Activated CD8-positive, alpha-beta T cell treated with anti-CD3 and anti-CD28 coated beads, Interleukin-2, amount 10 ng/mL, durations not matched to agents 7 days and 5 days (primary cell): ENCODE measurements at regions not wholly inside any gene's neighbourhood (a gene's known extent, or its start where the extent isn't known, plus 50 kb on each side); places are given as distances from the start of the nearest gene placed in this dataset.

Experiments used
- ATAC-seq: fragments of 150-1000 bp; cut with Tn5 transposase; one replicate; pipeline ENCODE4 v1.10.0; 2021; ENCODE audit warnings: moderate library complexity
- CTCF ChIA-PET: fragments of 350-600 bp; sonication (Branson Sonifier 250); formaldehyde crosslinking; loops from one replicate; lab custom pipeline; 2021; ENCODE audit warnings: antibody characterized with exemption; lab: Charles Lee
- POLR2A ChIA-PET: fragments of 350-600 bp; sonication (Branson Sonifier 250); formaldehyde crosslinking; loops from one replicate; lab custom pipeline; 2021; ENCODE audit warnings: antibody characterized with exemption; lab: Charles Lee
- DNase-seq: peaks from one replicate; pipeline ENCODE4 v3.0.0-alpha.2; 2020
- H3K27ac Mint-ChIP-seq: one replicate; pipeline ENCODE4 v1.8.0; 2021; ENCODE audit warnings: mild to moderate bottlenecking, mixed read lengths
- H3K27me3 Mint-ChIP-seq: one replicate; pipeline ENCODE4 v1.8.0; 2021; ENCODE audit warnings: low read depth, mixed read lengths
- H3K36me3 Mint-ChIP-seq: one replicate; pipeline ENCODE4 v1.8.0; 2021; ENCODE audit warnings: low read depth, mixed read lengths
- H3K4me1 Mint-ChIP-seq: one replicate; pipeline ENCODE4 v1.8.0; 2021; ENCODE audit warnings: low read depth, mixed read lengths
- H3K4me3 Mint-ChIP-seq: one replicate; pipeline ENCODE4 v1.8.0; 2021; ENCODE audit warnings: mild to moderate bottlenecking, mixed read lengths
- H3K9me3 Mint-ChIP-seq: one replicate; pipeline ENCODE4 v1.8.0; 2022; ENCODE audit warnings: mixed read lengths; ENCODE audit not compliant: insufficient read depth

GRCh38 chr3:152738656-152739055 lies 96.3 kb upstream of the P2RY1 start:
- peaks cover 19% of the 10 kb centered on the region for H3K4me1 Mint-ChIP-seq
- H3K9me3 Mint-ChIP-seq = no peaks in the 10 kb centered on the region
- H3K27me3 Mint-ChIP-seq = peaks cover 26% of the 10 kb centered on the region
- DNase-seq (no peak), ATAC-seq (no peak)
- H3K36me3 Mint-ChIP-seq = no peaks in the 10 kb centered on the region
- no peak overlapping the region for H3K27ac Mint-ChIP-seq
- ChIA-PET POLR2A (no interaction called here), CTCF (no interaction called here)
- no peak overlapping the region for H3K4me3 Mint-ChIP-seq

DNA sequence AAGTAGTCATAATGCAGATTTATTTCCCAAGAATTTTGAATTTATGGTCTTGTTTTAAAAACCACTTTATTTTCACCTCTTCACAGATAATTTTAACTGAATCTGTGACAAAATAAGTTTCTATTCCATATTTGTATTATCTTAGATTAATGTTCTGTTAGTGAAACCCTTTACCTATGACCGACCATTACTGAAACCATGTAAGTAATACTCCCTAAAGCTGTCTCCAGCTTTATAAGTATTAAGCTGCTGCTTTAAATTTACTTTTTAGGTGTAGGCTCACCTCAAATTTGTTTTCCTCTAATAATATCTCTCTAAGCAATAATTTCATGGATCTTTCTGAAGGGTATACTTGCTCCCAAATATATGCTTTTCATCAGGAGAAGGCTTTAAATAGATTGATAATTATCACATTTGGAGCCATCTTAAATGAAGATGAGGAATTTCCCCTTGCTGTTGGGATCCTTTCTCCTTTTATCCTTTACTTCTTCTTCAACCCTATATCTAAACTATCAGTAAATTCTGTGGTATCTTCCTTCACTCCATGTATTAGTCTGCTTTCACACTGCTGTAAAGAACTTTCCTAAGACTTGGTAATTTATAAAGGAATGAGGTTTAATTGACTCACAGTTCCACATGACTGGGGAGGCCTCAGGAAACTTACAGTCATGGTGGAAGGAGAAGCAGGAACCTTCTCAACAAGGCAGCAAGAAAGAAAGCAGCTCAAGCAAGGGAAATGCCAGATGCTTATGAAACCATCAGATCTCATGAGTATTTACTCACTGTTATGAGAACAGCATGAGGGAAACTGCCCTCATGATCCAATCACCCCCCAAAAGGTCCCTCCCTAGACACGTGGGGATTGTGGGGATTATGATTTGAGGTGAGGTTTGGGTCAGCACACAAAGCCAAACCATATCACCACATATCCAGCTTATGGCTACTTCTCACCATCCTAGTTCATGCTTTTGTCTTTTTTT lies 92.3 kb upstream of the P2RY1 start:
- peaks cover 9% of the 10 kb centered on the region for H3K4me1 Mint-ChIP-seq
- CTCF ChIA-PET = interaction anchor here (1.4 kb wide), 1 partner anchor 43 kb away, joined by 3 read pairs; no protein-coding TSS in a partner anchor

GRCh38 chr3:152745646-152746045 lies 89.3 kb upstream of the P2RY1 start:
- Mint-ChIP-seq H3K27me3 (peaks cover 6% of the 10 kb centered on the region), H3K27ac (no peak overlapping the region), H3K36me3 (no peaks in the 10 kb centered on the region), H3K9me3 (no peaks in the 10 kb centered on the region), H3K4me3 (no peak overlapping the region), H3K4me1 (no peaks in the 10 kb centered on the region)
- ChIA-PET CTCF (no interaction called here), POLR2A (no interaction called here)
- DNase-seq = no peak
- ATAC-seq = no peak

More for the DNA sequence above, 92.3 kb upstream of the P2RY1 start:
- H3K27ac Mint-ChIP-seq = no peak overlapping the region
- H3K36me3 Mint-ChIP-seq = no peaks in the 10 kb centered on the region
- H3K27me3 Mint-ChIP-seq = peaks cover 13% of the 10 kb centered on the region
- DNase-seq (no peak), ATAC-seq (no peak)
- H3K4me3 Mint-ChIP-seq = no peak overlapping the region
- POLR2A ChIA-PET = no interaction called here
- H3K9me3 Mint-ChIP-seq = no peaks in the 10 kb centered on the region

- no peak for DNase-seq
- CTCF ChIA-PET = no interaction called here
- POLR2A ChIA-PET = no interaction called here
- Mint-ChIP-seq H3K27me3 (peaks cover 6% of the 10 kb centered on the region), H3K9me3 (no peaks in the 10 kb centered on the region), H3K4me1 (no peaks in the 10 kb centered on the region), H3K36me3 (no peaks in the 10 kb centered on the region), H3K4me3 (no peak overlapping the region), H3K27ac (no peak overlapping the region)
- no peak for ATAC-seq
These were observed 80.6 kb upstream of the P2RY1 start for GRCh38 chr3:152754303-152754702.

DNA sequence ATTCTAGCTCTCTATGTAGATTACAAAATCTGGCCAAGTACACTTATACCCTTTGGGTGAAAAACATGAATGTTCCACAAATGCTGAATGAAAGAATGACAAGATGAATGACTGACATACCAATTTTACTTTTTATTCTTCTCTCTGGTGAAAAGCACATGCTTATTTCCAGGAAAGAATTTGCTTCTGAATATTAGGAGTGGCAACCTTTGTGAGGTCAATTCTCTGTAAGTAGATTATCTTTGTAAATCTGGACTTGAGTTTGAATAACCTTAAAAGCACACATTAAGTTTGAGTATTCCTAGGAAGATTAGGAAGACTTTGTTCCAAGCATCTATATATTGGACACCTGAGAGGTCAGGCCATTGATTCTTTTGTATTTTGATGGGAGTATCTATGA lies 78.1 kb upstream of the P2RY1 start:
- ChIA-PET CTCF (no interaction called here), POLR2A (no interaction called here)
- H3K4me1 Mint-ChIP-seq = no peaks in the 10 kb centered on the region
- DNase-seq = no peak
- no peak overlapping the region for H3K27ac Mint-ChIP-seq
- no peaks in the 10 kb centered on the region for H3K9me3 Mint-ChIP-seq
- no peak overlapping the region for H3K4me3 Mint-ChIP-seq
- H3K27me3 Mint-ChIP-seq = peaks cover 6% of the 10 kb centered on the region
- no peak for ATAC-seq
- no peaks in the 10 kb centered on the region for H3K36me3 Mint-ChIP-seq

DNA sequence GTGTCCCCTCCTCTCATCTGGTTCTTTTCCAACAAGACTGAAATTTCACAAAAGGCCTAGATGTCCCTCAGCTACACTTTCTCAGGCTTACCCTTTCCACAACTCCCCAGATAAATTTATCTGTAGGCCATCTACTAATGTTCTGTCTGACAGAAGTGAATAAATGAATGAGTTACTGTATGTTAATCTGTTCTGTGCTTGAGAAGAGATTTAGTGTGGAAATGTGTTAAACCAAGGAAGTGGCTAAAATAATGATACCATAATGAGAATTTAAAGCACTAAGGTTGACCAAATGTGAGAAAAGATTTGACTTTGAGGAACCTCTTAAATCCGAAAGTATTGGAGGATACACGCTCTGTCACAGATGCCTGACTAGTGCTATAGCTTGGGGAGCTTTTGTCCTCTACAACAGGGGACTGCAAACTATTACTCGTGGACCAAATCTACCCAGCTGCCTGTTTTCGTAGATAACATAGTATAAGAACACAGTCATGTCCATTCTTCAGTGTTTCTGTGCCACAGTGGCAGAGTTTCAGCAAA lies 74.8 kb upstream of the P2RY1 start:
- DNase-seq (no peak), ATAC-seq (no peak)
- Mint-ChIP-seq H3K9me3 (peaks cover 3% of the 10 kb centered on the region), H3K27me3 (no peaks in the 10 kb centered on the region), H3K36me3 (no peaks in the 10 kb centered on the region), H3K4me3 (no peak overlapping the region), H3K4me1 (no peaks in the 10 kb centered on the region), H3K27ac (no peak overlapping the region)
- ChIA-PET CTCF (no interaction called here), POLR2A (no interaction called here)

DNA sequence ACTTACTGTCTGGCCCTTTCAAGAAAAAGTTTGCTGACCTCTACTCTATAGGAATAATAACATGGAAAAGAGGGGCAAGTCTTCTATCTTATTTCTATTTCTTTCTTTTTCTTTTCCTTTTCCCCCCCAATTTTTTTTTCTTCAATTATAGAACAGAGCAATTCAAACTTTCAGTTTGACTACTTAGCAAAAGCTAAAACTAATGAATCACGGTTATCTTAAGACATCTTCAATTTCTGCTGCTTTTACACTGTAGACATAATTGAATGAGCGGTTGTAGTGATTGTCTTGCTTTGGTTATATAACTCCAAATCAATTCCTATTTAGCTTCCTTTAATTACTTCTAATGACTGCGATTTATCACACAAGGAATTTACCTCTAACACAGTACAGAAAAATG lies 74.3 kb upstream of the P2RY1 start:
- ATAC-seq (no peak), DNase-seq (no peak)
- Mint-ChIP-seq H3K27me3 (no peaks in the 10 kb centered on the region), H3K4me3 (no peak overlapping the region), H3K4me1 (no peaks in the 10 kb centered on the region), H3K36me3 (no peaks in the 10 kb centered on the region), H3K9me3 (peaks cover 6% of the 10 kb centered on the region), H3K27ac (no peak overlapping the region)
- POLR2A ChIA-PET = no interaction called here
- CTCF ChIA-PET = no interaction called here

GRCh38 chr3:152768478-152768877 lies 66.5 kb upstream of the P2RY1 start:
- CTCF ChIA-PET = no interaction called here

DNA sequence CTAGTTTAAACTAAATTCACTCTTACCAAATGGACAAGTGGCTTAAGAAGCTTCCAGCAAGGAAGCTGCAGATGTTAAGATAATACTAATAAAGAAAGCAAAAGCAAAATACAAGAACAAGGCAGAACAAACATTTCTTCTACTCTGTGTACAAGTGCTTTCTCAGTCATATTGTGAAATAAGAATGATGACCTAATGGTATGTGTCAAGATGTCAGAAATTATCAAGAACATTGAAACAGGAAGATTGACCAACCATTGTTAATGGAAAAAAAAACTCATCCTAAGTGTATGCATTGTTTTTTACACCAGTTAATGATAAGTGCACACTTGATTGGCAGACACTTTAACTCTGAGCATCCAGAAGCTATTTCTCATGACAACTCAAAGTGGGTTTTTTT lies 65.4 kb upstream of the P2RY1 start:
- no peaks in the 10 kb centered on the region for H3K4me1 Mint-ChIP-seq
- H3K27me3 Mint-ChIP-seq = peaks cover 2% of the 10 kb centered on the region
- ATAC-seq (no peak), DNase-seq (no peak)
- H3K27ac Mint-ChIP-seq = no peak overlapping the region
- POLR2A ChIA-PET = interaction anchor here (0.6 kb wide), 1 partner anchor 28 kb away, joined by 4 read pairs; no protein-coding TSS in a partner anchor
- H3K9me3 Mint-ChIP-seq = peaks cover 10% of the 10 kb centered on the region
- H3K4me3 Mint-ChIP-seq = no peak overlapping the region
- CTCF ChIA-PET = no interaction called here
- H3K36me3 Mint-ChIP-seq = no peaks in the 10 kb centered on the region

More at GRCh38 chr3:152768478-152768877, 66.5 kb upstream of the P2RY1 start:
- no peaks in the 10 kb centered on the region for H3K36me3 Mint-ChIP-seq
- no peak overlapping the region for H3K27ac Mint-ChIP-seq
- POLR2A ChIA-PET = no interaction called here
- no peak for DNase-seq
- H3K4me1 Mint-ChIP-seq = no peaks in the 10 kb centered on the region
- peaks cover 10% of the 10 kb centered on the region for H3K9me3 Mint-ChIP-seq
- peaks cover 2% of the 10 kb centered on the region for H3K27me3 Mint-ChIP-seq
- no peak overlapping the region for H3K4me3 Mint-ChIP-seq
- ATAC-seq = no peak

GRCh38 chr3:152770296-152770695 lies 64.6 kb upstream of the P2RY1 start:
- DNase-seq = no peak
- Mint-ChIP-seq H3K4me1 (no peaks in the 10 kb centered on the region), H3K9me3 (peaks cover 6% of the 10 kb centered on the region), H3K4me3 (no peak overlapping the region), H3K27me3 (peaks cover 2% of the 10 kb centered on the region), H3K36me3 (no peaks in the 10 kb centered on the region), H3K27ac (no peak overlapping the region)
- no peak for ATAC-seq
- ChIA-PET CTCF (no interaction called here), POLR2A (interaction anchor here (0.6 kb wide), 1 partner anchor 27 kb away, joined by 4 read pairs; no protein-coding TSS in a partner anchor)

DNA sequence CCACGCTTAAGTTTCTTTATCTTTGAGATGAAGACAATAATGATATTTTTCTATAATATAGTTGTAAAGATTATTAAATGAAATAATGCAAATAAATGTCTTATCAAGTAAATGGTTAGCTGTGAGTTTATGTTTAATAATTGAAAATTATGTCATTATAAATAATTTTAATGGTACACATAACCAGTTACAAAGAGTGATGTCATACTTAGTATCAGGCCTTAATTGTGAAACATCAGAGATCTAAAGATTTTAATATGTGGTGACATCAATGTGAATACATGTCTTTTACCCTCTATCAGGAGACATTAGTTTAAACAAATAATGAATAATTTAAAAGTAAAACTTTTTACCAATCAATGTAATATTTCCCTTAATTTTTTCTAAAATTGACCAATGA lies 63.8 kb upstream of the P2RY1 start:
- H3K36me3 Mint-ChIP-seq = no peaks in the 10 kb centered on the region
- ChIA-PET CTCF (no interaction called here), POLR2A (no interaction called here)
- ATAC-seq (no peak), DNase-seq (no peak)
- H3K9me3 Mint-ChIP-seq = no peaks in the 10 kb centered on the region
- H3K27me3 Mint-ChIP-seq = peaks cover 2% of the 10 kb centered on the region
- no peak overlapping the region for H3K27ac Mint-ChIP-seq
- H3K4me3 Mint-ChIP-seq = no peak overlapping the region
- H3K4me1 Mint-ChIP-seq = no peaks in the 10 kb centered on the region

DNA sequence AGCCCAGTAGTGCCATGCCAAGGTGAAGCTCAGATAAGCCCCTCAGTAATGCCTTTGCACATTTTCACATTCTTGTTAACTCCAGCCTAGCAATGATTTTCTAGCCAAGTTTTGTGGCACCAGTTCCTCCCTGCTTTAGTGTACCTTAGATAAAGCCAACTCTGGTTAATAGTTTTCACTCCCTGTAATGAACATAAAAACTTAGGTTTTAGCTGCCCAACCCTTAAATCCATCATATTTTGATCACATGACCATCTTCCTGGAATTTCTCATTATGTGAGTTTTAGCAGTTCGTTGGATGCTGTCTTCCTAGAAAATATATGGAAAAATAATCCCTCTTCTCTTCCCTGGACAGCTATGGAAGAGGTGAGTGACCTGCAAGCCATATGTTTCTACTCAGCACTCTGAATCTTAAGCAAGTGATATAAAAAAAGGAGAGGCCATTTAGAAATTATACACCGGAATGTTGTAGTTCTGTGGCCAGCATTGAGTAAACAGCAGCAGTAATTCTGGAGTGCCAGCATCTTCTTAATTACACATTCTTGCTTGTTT lies 62.2 kb upstream of the P2RY1 start:
- Mint-ChIP-seq H3K4me1 (no peaks in the 10 kb centered on the region), H3K27ac (no peak overlapping the region), H3K4me3 (no peak overlapping the region), H3K36me3 (no peaks in the 10 kb centered on the region), H3K27me3 (no peaks in the 10 kb centered on the region), H3K9me3 (no peaks in the 10 kb centered on the region)
- POLR2A ChIA-PET = no interaction called here
- ATAC-seq (no peak), DNase-seq (no peak)
- CTCF ChIA-PET = no interaction called here
